Embryonic facial prominence (tissue), 1 donor: ENCODE measurements at regions not wholly inside any gene's neighbourhood (a gene's known extent, or its start where the extent isn't known, plus 50 kb on each side); places are given as distances from the start of the nearest gene placed in this dataset.
A peak's percentile ranks its signal among the peaks of the same experiment; 100 is the strongest.

Experiments
- DNase-seq: peaks from one replicate; pipeline ENCODE4 v3.0.0-alpha.2; 2016; ENCODE audit errors: extremely low spot score

DNA sequence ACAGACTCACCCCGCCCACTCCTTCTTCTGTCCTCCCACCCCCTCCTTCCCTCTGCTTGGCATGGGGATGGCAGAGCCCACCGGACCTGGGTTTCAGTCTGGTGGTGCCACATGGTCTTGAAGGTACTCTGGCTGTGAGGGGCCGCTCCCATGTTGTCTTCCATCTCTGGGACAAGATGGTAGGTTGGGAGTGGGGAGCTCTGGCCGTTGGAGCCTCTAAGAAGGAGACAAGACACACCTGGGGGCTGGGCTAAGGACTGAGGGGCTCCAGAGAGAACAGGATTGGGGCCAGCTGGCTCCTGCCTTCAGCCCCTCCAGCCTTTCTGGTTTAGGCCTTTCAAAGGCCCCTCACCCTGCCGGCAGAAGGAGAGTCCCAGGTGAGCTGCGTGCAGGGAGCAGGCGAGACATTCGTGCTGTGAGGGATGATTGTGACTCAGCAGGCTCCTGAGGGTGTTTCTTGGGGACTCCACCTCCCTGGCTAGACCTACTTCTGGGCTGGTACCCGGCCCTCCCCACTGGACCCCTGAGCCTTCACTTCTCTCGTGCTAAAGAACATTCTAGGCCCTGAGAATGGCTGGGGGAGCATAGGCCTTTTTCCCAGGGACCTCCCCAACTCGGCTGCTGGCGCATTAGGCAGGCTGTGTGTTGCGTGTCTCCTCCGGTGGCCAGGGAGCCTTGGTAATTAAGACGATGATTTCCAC is 128.2 kb upstream of the HAAO start:
- no peak for DNase-seq

DNA sequence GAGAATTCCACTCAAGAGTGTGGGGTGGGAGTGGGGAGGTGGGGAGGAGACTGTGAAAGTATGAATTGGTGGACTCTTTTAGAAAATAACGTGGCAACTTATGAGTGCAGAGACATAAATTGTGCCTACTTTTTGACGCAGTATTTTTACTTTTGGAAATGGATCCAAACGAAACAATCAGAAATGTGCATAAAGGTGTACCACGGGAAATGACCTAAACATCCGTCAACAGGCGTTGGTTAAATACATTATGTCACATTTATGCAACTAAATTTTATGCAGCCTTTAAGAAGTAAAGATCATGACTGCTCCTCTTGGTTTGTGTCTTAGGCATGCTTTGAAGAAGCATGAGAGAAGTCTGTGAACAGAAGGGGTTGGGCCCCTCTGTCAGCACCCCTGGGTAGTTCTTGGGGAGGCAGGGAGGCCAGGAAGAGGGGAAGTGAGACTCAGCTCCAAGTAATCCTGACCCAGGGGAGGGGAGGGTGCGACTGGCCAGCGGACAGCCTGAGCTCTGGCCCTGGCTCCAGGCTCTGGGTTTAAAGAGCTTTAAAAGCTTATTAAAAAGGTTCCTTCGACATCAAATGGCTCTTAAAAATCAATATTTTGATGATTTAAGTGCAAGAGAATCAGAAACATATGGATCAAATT is 126.4 kb upstream of the HAAO start:
- no peak for DNase-seq

DNA sequence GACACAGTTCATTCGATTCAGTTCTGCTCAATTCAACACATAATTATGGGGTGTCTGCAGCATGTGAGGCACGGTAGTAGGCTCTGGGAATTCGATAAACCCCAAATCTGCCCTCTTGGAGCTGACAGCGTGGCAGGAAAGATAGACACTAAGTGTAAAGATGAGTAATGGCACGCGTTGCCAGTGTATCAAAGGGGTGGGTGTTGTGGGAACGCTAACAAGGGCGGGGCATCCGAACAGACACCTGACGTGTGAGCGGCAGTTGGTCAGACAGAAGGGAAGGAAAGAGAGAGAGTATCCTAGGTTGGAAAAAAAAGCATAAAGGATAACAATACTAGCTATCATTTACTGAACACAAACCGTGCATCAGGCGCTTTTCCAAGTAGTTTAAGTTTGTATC is 125.7 kb upstream of the HAAO start:
- DNase-seq = no peak

DNA sequence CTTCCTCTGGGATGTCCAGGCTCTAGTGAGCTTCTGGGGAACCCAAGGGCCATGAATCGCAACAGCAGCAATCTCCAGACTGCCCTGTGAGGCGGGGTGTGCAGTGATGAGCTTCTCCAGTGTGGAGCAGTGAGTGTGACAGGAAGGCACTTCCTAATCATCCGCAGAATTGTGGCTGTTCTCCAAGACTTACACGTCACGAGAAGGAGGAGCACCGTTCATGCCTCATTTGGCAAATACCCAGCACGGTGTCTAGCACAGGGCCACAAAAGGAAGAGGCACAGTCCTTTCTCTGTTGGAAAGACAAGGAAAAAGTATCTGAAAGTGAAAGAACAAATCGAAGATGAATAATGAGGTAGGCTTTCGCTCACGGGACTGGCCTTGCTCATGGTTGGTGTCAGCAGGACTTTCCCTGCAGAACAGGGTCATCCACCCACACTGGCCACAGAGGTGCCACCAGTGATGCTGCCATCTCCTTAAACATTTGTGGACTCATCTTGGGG is 125.1 kb upstream of the HAAO start:
- DNase-seq = no peak

DNA sequence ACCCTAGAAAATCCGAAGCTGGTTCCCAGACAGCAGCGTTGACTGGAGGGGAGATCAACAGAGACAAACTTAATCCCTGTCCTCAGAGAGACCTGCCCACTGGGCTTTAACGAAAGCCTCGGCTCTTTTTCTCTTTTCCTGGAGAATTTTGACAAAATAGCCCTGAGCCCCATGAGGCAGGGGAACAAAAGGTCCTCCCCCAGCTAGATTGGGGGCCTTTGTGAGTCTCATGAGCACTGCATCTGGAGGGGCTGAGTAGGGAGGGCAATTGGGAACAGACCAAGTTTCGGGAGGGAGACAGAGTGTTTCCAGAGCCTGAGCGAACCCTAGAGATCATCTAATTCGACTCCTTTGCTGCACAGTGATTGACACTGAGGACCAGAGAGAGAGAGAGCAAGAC is 123.9 kb upstream of the HAAO start:
- no peak for DNase-seq

DNA sequence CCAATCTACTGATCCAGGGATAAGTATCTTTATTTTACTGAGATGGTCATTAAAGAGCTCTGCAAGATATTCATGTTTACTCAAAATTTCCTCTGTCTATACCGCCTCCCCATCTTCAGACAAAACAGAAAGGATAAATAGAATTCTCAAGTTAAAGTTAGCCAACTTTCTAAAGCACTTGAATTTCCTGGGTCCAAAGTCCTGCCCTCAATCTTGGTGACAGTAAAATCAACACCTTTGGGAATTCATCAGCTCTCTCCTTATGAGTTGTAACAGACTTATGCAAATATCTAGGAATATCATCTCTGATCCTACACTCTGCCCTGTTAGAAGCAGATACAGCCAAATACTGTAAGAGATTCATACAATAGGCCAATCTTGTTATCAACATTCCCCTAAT is 122.5 kb upstream of the HAAO start:
- DNase-seq = no peak

DNA sequence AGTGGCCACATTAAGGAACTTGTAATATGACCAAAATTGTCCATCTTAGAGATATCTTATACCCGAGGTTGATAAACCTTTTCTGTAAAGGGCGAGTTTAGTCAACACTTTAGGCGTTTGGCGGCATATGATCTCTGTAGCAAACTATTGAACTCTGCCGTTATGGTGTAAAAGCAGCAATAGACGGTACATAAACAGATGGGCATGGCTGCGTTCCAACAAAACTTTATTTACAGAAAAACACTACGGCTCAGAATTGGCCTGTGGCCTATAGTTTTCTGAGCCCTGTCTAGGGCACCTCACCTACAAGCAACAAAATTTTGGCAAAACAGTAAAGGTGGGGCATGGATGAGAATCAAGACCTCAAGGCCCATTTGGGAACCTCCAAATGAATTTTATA is 121.9 kb upstream of the HAAO start:
- no peak for DNase-seq

DNA sequence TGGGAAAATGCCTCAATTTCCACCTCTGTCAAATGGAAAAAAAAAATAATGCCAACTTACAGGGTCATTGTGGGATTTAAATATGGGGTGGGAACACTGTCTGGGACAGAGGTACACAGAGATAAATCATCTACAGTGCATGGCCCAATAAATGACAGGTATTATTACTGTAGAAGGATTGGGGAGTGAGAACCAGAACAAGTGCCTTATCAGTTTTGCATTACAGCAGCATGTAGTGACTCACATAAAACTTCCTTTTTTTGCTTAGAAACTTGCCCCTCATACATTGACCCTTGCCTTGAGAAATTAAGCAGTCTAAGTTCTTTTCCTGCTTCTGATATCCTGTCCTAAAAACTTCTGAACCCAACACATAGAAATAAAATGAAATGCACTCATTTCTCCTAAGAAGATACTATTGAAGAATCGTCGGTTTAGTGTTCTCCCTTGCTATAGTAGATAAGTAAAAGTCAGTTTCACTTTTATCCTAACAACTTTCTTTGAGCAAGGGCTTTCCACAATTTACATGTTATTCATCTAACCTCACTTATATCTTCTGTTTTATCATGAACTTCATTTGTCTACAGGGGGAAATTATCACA is 121.0 kb upstream of the HAAO start:
- DNase-seq = no peak

DNA sequence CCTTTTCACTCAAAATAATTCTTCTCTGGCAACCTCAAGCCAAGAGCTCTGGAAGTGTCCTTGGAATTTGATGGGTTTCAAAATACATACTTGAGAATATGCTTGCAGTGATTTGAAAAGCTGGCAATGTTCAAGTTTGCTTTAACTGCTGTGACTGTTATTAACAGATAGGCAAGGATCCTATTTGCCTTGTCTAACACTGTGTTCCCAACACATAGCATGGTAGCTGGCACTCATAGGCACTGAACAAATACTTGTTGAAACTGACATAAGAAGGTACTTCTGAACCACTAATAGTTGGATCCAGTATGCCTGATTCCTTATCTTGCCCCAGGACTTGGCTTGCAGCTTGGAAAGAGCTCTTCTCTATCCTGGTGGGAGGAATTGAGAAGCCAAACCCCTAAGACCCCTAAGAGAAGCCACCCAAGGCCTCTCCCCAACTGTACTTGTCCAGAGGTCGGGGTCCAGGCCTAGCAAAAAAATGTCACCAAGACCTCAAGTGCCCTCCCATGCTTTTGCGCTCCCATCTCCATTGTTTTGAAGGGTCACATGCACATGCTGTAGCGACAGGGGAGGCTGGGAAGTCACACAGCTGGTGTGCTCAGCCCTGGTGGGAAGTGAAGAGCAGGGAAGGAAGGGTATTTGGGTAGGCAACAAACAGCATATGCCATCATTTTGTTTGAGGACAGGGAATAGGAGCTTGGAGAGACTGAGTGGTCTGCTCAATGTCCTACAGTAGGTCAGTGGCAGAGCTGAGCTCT is 118.4 kb upstream of the HAAO start:
- DNase-seq = no peak

DNA sequence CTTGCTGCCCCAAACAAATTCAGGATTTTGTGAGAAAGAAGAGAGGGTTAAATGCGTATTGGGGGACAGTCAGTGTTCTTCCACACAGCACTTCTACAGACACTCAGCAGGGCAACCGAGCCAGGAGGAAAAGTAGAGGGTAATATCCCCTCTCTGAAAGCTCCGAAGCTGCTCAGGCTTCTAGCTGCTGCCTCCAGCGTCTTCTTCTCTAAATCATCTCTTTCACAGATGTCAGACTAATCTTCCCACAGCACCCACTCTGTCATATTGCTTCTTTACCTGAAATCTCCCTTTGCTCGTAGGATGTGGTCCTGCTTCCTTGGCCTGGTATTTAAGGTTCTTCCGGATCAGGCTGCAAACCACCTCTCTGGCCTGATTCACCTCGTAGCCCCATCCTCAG is 117.6 kb upstream of the HAAO start:
- no peak for DNase-seq

DNA sequence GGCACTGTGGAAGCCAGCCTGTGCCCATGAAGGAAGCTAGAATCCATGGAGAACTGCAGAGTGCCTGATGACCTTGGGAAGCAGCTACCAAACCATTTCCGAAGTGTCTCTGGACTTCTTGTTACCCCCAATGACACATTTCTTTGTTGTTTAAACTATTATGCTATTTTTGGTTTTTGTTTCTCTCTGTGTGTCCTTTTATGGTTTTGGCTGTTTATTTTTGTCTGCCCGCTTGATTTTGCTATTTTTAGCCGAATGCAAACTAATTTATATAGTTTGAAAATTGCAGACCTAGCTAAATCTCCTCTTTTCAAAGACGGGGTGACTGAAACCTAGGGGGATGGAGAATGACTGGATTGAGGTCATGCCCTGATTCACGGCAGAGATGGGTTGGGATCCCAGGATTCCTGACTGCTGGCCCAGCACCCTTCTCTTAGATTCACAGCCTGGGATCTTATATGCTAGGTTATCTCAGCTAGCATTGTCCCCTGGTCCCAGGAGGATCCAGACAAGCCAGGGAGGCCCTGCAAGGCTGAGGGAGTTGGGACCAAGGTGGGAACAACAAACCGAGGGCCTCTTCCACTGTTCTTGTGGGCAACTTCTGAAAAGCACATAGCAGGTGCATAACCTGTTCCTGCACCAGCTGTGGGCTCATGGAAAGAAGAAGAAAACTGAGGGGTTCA is 116.3 kb upstream of the HAAO start:
- DNase-seq = no peak

DNA sequence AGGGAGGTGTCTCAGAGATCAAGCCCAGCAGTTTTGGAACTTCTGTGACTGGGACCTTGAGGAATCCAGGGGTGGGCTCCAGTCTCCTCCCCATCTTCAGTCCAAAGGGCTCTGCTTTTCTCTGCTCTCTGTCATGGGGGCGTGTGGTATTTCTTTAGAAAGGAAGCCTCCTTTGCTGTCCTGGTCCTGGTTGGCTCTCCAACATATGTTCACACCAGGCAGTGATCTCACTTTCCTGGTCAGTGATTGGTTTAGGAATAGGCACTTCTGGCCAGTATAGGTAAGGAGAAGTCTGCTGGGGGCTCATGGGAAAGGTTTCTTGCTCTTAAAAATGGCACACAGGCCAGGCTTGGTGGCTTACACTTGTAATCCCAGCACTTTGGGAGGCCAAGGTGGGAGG is 115.5 kb upstream of the HAAO start:
- DNase-seq = no peak

DNA sequence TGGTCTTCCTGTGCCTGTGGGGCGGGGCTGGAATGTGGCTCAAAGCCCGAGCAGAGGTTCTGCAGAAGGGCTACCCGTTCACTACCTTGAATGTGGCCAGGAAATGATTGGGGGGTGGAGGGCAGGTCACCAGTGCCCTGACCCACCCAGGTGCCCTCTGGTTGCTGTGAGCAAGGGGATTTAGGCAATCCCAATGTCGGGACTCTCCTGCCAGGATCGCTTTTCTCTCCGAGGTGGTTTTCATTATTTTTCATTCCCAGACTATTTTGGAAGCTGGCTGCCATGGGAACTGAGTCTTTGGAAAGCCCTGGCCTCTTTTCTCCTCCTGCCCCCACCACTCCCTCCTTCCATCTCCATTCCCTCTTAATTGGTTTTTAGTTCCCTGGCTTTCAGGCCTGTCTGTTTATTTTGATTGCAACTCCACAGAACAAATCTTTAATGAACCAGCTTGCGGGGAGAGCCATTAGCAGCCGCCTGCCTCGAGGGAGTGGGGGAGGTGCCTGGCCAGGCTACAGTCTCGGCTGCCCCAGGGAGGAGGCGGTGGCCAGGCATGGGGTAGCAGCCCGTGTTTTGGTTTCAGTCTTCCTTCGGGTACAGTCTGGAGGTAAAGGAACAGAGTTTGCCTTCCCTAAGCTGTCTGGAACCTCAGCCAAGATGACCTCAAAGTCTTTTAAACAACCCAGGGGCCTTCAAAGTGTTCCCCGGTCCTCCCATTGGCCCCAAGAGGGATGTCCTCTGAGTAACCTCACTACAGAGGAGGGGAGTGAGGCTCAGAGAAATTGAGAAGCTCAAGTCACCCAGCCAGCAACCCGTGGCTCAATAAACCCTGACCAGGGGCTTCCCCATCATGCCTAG is 114.4 kb upstream of the HAAO start:
- DNase-seq = peak; percentile 92

DNA sequence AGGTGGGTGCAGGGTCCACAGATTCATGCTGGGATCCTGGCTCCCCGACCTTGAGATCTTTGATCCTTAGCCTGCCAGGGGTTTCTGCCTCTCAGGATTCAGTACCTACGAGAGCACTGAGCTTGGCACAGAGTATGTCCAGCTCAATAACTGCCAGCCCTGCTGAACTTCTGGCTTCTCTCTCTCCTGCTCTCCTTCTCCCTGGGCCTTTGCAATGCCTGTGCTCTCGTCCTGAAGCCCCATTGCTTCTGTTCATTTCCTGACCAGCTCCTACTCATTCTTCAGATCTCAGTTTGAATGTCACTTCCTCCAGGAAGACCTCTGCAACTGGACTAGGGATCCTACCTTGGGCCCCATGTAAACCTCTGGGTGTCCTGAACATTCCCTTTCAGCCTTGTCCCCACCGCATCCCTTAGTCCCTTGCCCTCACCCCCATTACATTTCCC is 113.8 kb upstream of the HAAO start:
- DNase-seq = no peak

DNA sequence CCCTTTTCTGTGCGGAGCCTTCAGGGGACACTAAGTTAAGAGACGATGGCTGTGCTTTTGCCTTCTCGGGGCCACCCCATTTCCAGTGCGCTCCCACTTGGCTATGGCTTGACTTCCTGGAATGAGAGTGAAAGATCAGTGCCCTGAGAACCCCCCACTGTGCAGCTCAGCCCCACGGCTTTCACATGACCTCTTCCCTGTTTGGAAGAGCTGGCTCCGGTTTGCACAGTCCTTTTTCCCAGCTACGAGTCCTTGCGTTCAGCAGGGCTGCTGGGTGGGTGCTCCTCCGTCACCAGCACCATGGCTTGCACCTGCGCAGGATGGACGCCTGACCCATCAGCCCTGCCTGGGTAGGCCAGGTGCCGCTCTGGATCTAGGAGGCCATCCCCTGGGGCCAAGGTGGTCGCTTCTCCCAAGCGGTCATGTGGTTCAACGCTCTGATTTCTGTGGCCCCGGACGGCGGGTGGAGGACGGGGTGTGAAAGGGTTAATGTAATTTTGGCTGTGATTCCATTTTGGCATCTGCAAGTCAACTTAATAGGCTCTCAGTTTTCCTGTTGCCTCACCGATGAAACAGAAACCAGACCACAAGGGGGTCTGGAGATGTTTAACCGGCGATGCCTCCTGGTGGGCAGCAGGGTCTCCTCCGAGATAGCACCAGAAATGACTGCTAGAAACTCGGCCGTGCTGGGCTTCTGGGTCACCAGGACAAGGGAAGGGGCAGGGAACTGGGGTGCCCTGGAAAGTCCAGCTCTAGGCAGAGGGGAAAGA is 113.1 kb upstream of the HAAO start:
- DNase-seq = peak; percentile 78

DNA sequence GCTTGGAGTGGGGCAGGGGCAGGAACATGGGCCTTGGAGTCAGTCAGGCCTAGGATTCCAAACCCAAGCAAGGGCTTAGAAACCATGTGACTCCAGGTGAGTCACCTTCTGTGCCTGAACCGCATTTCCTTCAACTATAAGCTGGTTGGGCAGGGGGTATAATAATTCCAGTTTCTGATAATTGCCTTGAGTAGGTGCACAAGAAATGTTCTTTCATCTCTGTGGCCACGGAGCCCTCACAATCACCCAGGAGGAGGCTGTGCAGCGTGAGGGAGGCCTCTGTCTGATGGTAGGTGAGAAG is 112.1 kb upstream of the HAAO start:
- DNase-seq = no peak

DNA sequence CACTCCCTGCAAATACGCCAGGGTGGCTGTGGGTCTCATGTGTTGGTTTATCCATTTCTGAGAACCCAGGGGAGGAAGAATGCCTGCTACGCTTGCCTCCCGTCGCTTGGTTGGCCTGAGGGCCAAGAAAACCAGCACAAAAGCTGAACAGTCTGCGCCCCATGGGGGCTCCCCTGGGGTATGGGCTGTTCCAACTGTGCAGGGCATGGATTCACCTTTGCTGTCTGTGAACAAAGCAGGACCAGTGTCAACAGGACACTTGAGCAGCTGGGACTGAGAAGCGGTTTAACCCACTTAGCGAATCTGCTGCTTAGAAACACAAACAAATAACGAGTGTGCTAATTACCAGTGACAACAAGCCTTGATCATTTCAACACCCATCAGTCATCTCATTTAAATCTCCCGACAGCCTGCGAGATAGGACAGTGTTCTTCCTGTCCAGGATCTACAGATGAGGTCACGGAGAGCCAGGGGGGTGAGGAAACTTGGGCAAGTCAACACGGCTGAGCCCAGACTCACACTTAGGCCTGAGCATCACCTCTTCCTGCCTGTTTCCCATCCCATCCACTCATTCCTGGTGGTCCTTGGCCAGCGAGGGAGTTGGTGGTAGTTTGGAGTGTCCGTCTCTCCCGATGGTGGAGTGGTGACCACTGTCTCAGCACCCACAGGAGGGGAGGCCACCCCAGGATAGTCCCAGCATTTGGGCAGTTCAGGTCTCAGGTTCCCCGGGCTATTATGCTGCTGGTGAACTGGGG is 111.6 kb upstream of the HAAO start:
- DNase-seq = no peak

DNA sequence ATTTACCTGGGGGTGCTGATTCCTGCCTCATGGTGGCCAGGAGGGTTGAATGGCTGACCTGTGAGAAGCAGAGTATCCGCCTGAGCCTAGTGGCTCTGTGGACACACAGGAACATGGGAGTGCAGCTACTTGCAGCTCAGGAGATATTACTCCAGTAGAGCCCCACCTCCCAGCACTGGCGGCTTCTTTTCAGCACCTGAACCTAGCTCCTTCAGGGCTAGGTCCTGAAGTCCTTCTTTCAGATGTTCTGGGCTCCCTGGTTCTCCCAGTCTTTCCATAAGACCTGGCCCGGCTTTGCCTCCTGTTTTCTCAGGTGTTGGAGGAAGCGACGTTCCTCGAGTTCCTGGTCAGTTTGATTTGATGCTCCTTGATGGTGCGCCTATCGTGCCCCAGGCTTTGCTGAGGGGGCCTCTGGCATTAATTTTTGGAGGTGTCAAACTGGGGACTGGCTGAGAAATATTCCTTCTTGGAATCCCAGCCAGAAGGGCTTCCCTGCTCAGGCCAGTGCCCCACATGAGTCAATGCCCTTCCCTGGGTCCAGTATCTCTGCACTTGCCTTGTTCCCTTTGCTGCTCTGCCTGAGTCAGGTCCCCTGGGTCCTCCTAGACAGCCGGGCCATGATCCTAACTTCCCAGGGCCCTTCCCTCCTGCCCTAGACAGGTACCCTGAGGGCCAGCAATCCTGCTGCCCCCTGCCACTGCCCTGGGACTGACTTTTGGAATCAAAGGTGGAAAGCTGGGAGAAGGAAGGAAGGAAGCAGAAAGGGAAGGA is 110.7 kb upstream of the HAAO start:
- no peak for DNase-seq
